A549 (cell line): ENCODE measurements at regions not wholly inside any gene's neighbourhood (a gene's known extent, or its start where the extent isn't known, plus 50 kb on each side); places are given as distances from the start of the nearest gene placed in this dataset.

Source experiments
- ATAC-seq, 2 experiments: fragments of 200-7000 bp in 1 of 2; fragments of >200 bp in 1 of 2; cut with Nextera tagmentation in 1 of 2; cut with Tn5 transposase in 1 of 2; 3 replicates each; pipeline versions ENCODE4 v1.8.0 to v1.9.1; 2018 to 2020; ENCODE audit warnings: mild to moderate bottlenecking in 1 of 2, moderate library complexity in 1 of 2
- CTCF ChIA-PET: fragments of 300-600 bp; sonication (Branson Sonifier 250); formaldehyde crosslinking; extraction: SDS; loops from one replicate; lab custom pipeline; 2021; ENCODE audit warnings: antibody characterized with exemption, inconsistent platforms; lab: Yijun Ruan, JAX
- POLR2A ChIA-PET: fragments of 350-600 bp; formaldehyde crosslinking; extraction: SDS; loops from one replicate; lab custom pipeline; 2021; ENCODE audit warnings: antibody characterized with exemption, inconsistent platforms; lab: Yijun Ruan, JAX
- DNase-seq, 2 experiments: peaks; one replicate each; pipeline versions ENCODE4 v3.0.0 to v3.0.0-alpha.2; 2011 to 2016; ENCODE audit warnings: low read depth in 1 of 2, low spot score in 1 of 2
- FAIRE-seq: peaks from 2 replicates; lab custom pipeline; 2011; peaks lifted over from hg19 to GRCh38; lab: Jason Lieb, UNC
- H3K27ac ChIP-seq, 2 experiments: fragments of >200 bp; sonication (Bioruptor Twin); formaldehyde crosslinking; 3 replicates each; pipeline ENCODE4 v1.5.1; 2016 to 2017
- H3K4me1 ChIP-seq: fragments of >200 bp; sonication (Bioruptor Twin); formaldehyde crosslinking; 3 replicates; pipeline ENCODE4 v1.6.1; 2016
- H3K4me2 ChIP-seq: fragments of >200 bp; sonication (Bioruptor Twin); formaldehyde crosslinking; 3 replicates; pipeline ENCODE4 v1.6.1; 2016
- H3K4me3 ChIP-seq: fragments of >200 bp; sonication (Bioruptor Twin); formaldehyde crosslinking; 3 replicates; pipeline ENCODE4 v1.5.1; 2016
- H3K9me3 ChIP-seq: fragments of >200 bp; sonication (Bioruptor Twin); formaldehyde crosslinking; 3 replicates; pipeline ENCODE4 v1.6.1; 2016
- BHLHE40 ChIP-seq: IDR thresholded peaks from 2 replicates; pipeline ENCODE4 v1.6.1; 2012; ENCODE audit warnings: low read depth, low read length, inconsistent platforms
- CBX8 ChIP-seq: fragments of 200-600 bp; sonication (generic); IDR thresholded peaks from 2 replicates; pipeline ENCODE4 v1.6.1; 2016
- EHF ChIP-seq: fragments of 250-450 bp; sonication (Bioruptor Pico); IDR thresholded peaks from 2 replicates; pipeline ENCODE4 v1.5.0; 2020; ENCODE audit warnings: mild to moderate bottlenecking
- ESRRA ChIP-seq: fragments of 150-350 bp; IDR thresholded peaks from 2 replicates; pipeline ENCODE4 v1.6.1; 2014; ENCODE audit warnings: mild to moderate bottlenecking, low read length, borderline replicate concordance
- FOSB ChIP-seq: fragments of 250-450 bp; sonication (Bioruptor Pico); IDR thresholded peaks from 2 replicates; pipeline ENCODE4 v1.5.0; 2020; ENCODE audit warnings: mild to moderate bottlenecking, moderate library complexity
- GATA3 ChIP-seq: IDR thresholded peaks from 2 replicates; pipeline ENCODE4 v1.6.1; 2012; ENCODE audit warnings: borderline replicate concordance
- HDAC2 ChIP-seq: fragments of 200-600 bp; sonication (generic); IDR thresholded peaks from 2 replicates; pipeline ENCODE4 v1.6.1; 2016
- HOXB5 ChIP-seq: fragments of 250-450 bp; sonication (Bioruptor Pico); IDR thresholded peaks from 2 replicates; pipeline ENCODE4 v1.5.0; 2020; ENCODE audit warnings: mild to moderate bottlenecking, moderate library complexity
- JUNB ChIP-seq: fragments of >200 bp; sonication (Bioruptor Twin); formaldehyde crosslinking; IDR thresholded peaks from 2 replicates; pipeline ENCODE4 v1.6.1; 2016
- NPAS2 ChIP-seq: fragments of 250-450 bp; sonication (Bioruptor Pico); IDR thresholded peaks from 2 replicates; pipeline ENCODE4 v1.8.0; 2022; ENCODE audit warnings: mild to moderate bottlenecking, moderate library complexity, borderline replicate concordance
- NR3C1 ChIP-seq: fragments of >200 bp; sonication (Bioruptor Twin); formaldehyde crosslinking; IDR thresholded peaks from 3 replicates; pipeline ENCODE4 v1.6.1; 2017
- POLR2A ChIP-seq: IDR thresholded peaks from 2 replicates; pipeline ENCODE4 v1.6.1; 2012; ENCODE audit warnings: mild to moderate bottlenecking, low read length
- RAD21 ChIP-seq, 2 experiments: fragments of >200 bp in 1 of 2; sonication (Bioruptor Twin) in 1 of 2; formaldehyde crosslinking in 1 of 2; IDR thresholded peaks in 1 of 2; conservative IDR thresholded peaks in 1 of 2; 2 replicates in 1 of 2; 3 replicates in 1 of 2; pipeline ENCODE4 v1.6.1; 2012 to 2018; ENCODE audit warnings: inconsistent platforms in 1 of 2
- RNF2 ChIP-seq: fragments of 200-600 bp; sonication (generic); IDR thresholded peaks from 2 replicates; pipeline ENCODE4 v1.6.1; 2016; ENCODE audit warnings: low read depth, mild to moderate bottlenecking, antibody characterized with exemption, moderate library complexity, borderline replicate concordance
- SMC3 ChIP-seq: fragments of >200 bp; sonication (Bioruptor Twin); formaldehyde crosslinking; IDR thresholded peaks from 3 replicates; pipeline ENCODE4 v1.6.1; 2018; ENCODE audit warnings: inconsistent platforms
- ZC3H11A ChIP-seq: fragments of 450-650 bp; IDR thresholded peaks from 2 replicates; pipeline ENCODE4 v1.6.1; 2014; ENCODE audit warnings: antibody characterized with exemption, mild to moderate bottlenecking
- WGBS: methylation state at CpG from one replicate; pipeline ENCODE4 v1.1.6; 2017; ENCODE audit errors: missing lambda C conversion rate; 5-methylcytosine and 5-hydroxymethylcytosine counted together
- TF ChIP-seq, protein P1 (sequence below): fragments of 250-450 bp; sonication (Bioruptor Pico); IDR thresholded peaks from 2 replicates; pipeline ENCODE4 v1.5.0; 2020; ENCODE audit warnings: low read depth, mild to moderate bottlenecking, moderate library complexity
- TF ChIP-seq, protein P2 (sequence below): IDR thresholded peaks from 2 replicates; pipeline ENCODE4 v1.6.1; 2012
- TF ChIP-seq, protein P3 (sequence below): fragments of 450-650 bp; IDR thresholded peaks from 2 replicates; pipeline ENCODE4 v1.6.1; 2014; ENCODE audit warnings: antibody characterized with exemption
- TF ChIP-seq, protein P4 (sequence below): fragments of >200 bp; sonication (Bioruptor Twin); formaldehyde crosslinking; IDR thresholded peaks from 2 replicates; pipeline ENCODE4 v1.6.1; 2016
- TF ChIP-seq, protein P5 (sequence below): fragments of 250-450 bp; sonication (Bioruptor Pico); IDR thresholded peaks from 2 replicates; pipeline ENCODE4 v1.5.0; 2021; ENCODE audit warnings: mild to moderate bottlenecking, moderate library complexity, borderline replicate concordance

DNA sequence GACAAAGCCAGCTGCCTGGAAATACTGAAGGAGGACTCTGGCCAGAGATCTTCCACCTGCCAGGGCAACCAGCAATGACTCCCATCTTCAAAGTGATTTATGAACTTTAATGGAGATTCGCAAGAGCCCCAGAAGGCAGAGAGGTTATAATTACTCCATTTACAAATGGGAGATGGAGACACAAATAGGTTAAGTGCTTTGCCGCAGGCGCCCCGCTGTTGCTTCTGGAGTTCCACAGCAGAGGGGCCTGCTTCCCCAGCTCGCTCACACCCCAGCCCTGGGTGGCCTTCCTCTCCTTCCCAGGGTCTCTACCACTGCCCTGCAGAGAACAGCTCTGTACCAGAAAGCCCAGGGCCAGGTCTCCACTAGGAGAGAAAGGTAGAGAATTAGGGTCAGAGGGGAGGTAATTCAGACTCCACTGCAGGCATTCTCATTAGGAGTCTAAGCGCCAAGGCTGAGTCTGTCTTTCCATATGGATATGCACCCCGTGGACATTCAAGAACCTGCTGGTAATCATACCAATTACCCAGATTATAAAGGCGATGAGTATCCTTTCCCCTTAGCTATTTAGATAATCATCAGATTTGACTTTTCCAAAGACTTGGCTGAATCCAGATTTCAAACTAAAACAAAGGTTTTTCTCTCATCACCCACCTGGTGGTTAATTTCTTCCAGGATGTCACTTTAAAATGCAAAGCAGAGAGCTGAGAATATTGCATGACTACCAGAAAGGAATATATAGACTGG lies 157.6 kb upstream of the TUT7 start:
- TF ChIP-seq, protein P1, sequence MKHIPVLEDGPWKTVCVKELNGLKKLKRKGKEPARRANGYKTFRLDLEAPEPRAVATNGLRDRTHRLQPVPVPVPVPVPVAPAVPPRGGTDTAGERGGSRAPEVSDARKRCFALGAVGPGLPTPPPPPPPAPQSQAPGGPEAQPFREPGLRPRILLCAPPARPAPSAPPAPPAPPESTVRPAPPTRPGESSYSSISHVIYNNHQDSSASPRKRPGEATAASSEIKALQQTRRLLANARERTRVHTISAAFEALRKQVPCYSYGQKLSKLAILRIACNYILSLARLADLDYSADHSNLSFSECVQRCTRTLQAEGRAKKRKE (CRISPR knock-in tag) = no peak
- no peak for TF ChIP-seq HDAC2
- TF ChIP-seq ZC3H11A = no peak
- TF ChIP-seq HOXB5 (CRISPR knock-in tag) = no peak
- TF ChIP-seq CBX8 = no peak
- no peak for TF ChIP-seq RNF2
- TF ChIP-seq NR3C1 = no peak
- TF ChIP-seq, protein P2, sequence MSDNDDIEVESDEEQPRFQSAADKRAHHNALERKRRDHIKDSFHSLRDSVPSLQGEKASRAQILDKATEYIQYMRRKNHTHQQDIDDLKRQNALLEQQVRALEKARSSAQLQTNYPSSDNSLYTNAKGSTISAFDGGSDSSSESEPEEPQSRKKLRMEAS = no peak
- no peak for TF ChIP-seq EHF (CRISPR knock-in tag)
- TF ChIP-seq ESRRA = no peak
- no peak for TF ChIP-seq GATA3
- no peak for TF ChIP-seq POLR2A
- TF ChIP-seq, protein P3, sequence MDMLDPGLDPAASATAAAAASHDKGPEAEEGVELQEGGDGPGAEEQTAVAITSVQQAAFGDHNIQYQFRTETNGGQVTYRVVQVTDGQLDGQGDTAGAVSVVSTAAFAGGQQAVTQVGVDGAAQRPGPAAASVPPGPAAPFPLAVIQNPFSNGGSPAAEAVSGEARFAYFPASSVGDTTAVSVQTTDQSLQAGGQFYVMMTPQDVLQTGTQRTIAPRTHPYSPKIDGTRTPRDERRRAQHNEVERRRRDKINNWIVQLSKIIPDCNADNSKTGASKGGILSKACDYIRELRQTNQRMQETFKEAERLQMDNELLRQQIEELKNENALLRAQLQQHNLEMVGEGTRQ = no peak
- TF ChIP-seq, protein P4, sequence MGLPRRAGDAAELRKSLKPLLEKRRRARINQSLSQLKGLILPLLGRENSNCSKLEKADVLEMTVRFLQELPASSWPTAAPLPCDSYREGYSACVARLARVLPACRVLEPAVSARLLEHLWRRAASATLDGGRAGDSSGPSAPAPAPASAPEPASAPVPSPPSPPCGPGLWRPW = no peak
- TF ChIP-seq SMC3 = no peak
- TF ChIP-seq, protein P5, sequence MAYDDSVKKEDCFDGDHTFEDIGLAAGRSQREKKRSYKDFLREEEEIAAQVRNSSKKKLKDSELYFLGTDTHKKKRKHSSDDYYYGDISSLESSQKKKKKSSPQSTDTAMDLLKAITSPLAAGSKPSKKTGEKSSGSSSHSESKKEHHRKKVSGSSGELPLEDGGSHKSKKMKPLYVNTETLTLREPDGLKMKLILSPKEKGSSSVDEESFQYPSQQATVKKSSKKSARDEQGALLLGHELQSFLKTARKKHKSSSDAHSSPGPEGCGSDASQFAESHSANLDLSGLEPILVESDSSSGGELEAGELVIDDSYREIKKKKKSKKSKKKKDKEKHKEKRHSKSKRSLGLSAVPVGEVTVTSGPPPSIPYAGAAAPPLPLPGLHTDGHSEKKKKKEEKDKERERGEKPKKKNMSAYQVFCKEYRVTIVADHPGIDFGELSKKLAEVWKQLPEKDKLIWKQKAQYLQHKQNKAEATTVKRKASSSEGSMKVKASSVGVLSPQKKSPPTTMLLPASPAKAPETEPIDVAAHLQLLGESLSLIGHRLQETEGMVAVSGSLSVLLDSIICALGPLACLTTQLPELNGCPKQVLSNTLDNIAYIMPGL (CRISPR knock-in tag) = no peak
- no peak for TF ChIP-seq RAD21 (conservative IDR thresholded peaks at IDR 0.05 in 1 of 2, IDR thresholded peaks at IDR 0.05 in 1 of 2)
- TF ChIP-seq FOSB (CRISPR knock-in tag) = no peak
- TF ChIP-seq JUNB = no peak
- TF ChIP-seq BHLHE40 = no peak
- H3K4me3 ChIP-seq = no peak overlapping the region
- WGBS = 60% methylated on average over 8 of the region's 8 CpGs
- ChIA-PET POLR2A (no interaction called here), CTCF (interaction anchor here (1.3 kb wide), 1 partner anchor 813 kb away, joined by 3 read pairs; no protein-coding TSS in a partner anchor)
- H3K9me3 ChIP-seq = no peaks in the 10 kb centered on the region
- no peak overlapping the region for H3K4me2 ChIP-seq
- DNase-seq = no peak
- H3K4me1 ChIP-seq = no peaks in the 10 kb centered on the region
- no peak for FAIRE-seq
- H3K27ac ChIP-seq = no peak overlapping the region
- ATAC-seq = no peak

DNA sequence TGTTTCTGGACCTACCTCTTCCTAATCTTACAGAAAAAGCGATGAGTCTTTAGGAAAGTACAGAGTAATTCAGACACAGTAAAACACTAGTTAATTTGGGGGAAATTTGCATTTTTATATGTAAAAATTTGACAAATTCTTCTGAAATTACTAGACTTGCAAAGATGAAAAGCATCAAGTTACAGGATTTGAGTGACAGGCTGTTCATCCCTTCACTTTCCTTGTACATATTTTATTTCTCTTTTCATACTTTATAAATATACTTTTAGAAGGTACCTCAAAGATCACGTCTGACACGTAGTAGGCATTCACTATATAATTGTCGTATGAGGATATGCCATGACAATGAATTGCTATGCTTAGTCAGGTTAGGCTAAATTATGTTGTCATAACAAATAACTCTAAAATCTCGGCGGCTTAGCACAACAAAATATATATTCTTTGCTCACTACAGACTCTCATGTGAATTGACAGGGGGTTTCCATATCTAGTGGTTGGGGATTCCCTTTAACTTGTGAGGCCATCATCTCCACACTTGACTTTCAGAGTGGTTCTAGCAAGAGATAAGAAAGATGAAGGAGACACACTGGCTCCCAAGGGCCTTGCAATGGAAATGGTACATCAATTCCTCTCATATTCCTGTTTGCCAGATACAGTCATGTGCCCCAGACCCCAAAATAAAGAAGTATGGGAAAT lies 154.1 kb upstream of the TUT7 start:
- POLR2A ChIA-PET = no interaction called here
- DNase-seq (no peak), FAIRE-seq (no peak), ATAC-seq (no peak)
- WGBS = 38% methylated on average over 6 of the region's 6 CpGs
- Histone ChIP-seq H3K9me3 (no peaks in the 10 kb centered on the region), H3K27ac (no peak overlapping the region), H3K4me3 (no peak overlapping the region), H3K4me1 (no peaks in the 10 kb centered on the region), H3K4me2 (no peak overlapping the region)
- no peak for TF ChIP-seq ESRRA
- TF ChIP-seq NPAS2 = no peak
- no peak for TF ChIP-seq NR3C1
- CTCF ChIA-PET = no interaction called here
